ENCODE measurements at regions not wholly inside any gene's neighbourhood (a gene's known extent, or its start where the extent isn't known, plus 50 kb on each side); places are given as distances from the start of the nearest gene placed in this dataset.

DNA sequence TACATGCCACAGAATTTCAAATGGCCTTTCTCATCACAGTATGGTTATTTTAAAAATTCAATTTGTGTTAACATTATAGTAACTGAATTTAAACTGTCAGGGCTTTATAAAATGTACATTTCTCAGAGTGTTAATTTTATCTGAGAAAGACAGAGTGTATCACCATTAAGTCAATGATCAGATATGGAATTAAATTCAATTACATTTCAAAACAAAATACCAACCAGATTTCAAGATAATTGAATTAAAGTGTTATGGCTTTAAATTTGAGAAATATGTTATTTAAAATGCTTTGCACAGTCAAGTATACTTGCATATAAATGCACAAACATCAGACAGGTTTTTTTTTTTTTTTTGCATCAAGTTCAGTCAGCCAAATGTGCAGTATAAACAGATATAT is 1574.4 kb downstream of the BRINP3 start:
- in situ Hi-C loops (cut with MboI) = no loop called here
- H3K27me3 ChIP-seq (replicated peaks; ENCODE audit: insufficient read depth) = no peaks in the 10 kb centered on the region

DNA sequence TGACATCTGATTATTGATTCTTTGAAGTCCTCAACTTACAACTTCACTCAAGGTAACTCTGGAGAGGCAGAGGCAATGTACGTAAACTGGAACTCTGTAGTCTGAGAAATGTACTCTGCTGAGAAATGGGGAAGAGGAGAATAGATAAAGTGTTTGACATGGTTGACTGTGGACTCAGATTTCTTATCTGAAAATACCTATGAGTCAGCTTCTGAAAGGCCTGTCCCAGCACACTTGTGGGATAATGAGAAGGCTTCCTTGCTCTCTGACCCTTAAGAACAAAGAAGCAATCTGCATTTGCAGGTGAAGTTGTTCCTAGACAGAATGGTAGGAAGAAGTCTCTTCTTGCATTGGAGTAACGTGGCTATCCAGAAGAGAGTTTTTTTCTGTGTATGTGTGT is 1573.5 kb downstream of the BRINP3 start:
- Histone ChIP-seq H3K9ac (no peak overlapping the region), H3K4me1 (ENCODE audit: insufficient read depth) (no peaks in the 10 kb centered on the region), H3K36me3 (ENCODE audit: low read depth) (no peaks in the 10 kb centered on the region), H3K27ac (no peak overlapping the region), H3F3A (ENCODE audit: insufficient read depth) (no peaks in the 10 kb centered on the region), H3K27me3 (replicated peaks; ENCODE audit: insufficient read depth) (no peaks in the 10 kb centered on the region), H3K4me3 (no peak overlapping the region), H3K9me2 (ENCODE audit: insufficient read depth) (no peaks in the 10 kb centered on the region), H3K9me3 (ENCODE audit: low read depth) (no peaks in the 10 kb centered on the region), H3K79me2 (ENCODE audit: insufficient read depth) (no peaks in the 10 kb centered on the region), H3K4me2 (ENCODE audit: unreplicated experiment) (no peak overlapping the region), H2AFZ (no peak overlapping the region), H4K20me1 (ENCODE audit: insufficient read depth) (no peaks in the 10 kb centered on the region)
- 21 to 28% methylated on average over 2 of the region's 2 CpGs for WGBS, 2 experiments (ENCODE audit: low coverage in 1 of 2, low lambda C conversion rate in 2 of 2, missing lambda C conversion rate in 2 of 2)
- in situ Hi-C loops (cut with MboI) = no loop called here
- DNase-seq = no peak
- TF ChIP-seq EZH2 (IDR thresholded peaks at IDR 0.05; ENCODE audit: insufficient read depth, poor library complexity, severe bottlenecking) = no peak

More for the DNA sequence above, 1574.4 kb downstream of the BRINP3 start:
- no peak overlapping the region for H3K4me2 ChIP-seq (ENCODE audit: unreplicated experiment)
- no peaks in the 10 kb centered on the region for H3K79me2 ChIP-seq (ENCODE audit: insufficient read depth)
- no peaks in the 10 kb centered on the region for H3K36me3 ChIP-seq (ENCODE audit: low read depth)
- H3K4me3 ChIP-seq = no peak overlapping the region
- H2AFZ ChIP-seq = no peak overlapping the region
- DNase-seq = no peak
- no peaks in the 10 kb centered on the region for H3K9me3 ChIP-seq (ENCODE audit: low read depth)
- no peak overlapping the region for H3K27ac ChIP-seq
- no peak for TF ChIP-seq EZH2phosphoT487 (IDR thresholded peaks at IDR 0.05; ENCODE audit: insufficient read depth, low read depth)
- TF ChIP-seq EZH2 (IDR thresholded peaks at IDR 0.05; ENCODE audit: insufficient read depth, poor library complexity, severe bottlenecking) = no peak
- H4K20me1 ChIP-seq (ENCODE audit: insufficient read depth) = no peaks in the 10 kb centered on the region
- no peaks in the 10 kb centered on the region for H3K4me1 ChIP-seq (ENCODE audit: insufficient read depth)
- no peak overlapping the region for H3K9ac ChIP-seq
- H3F3A ChIP-seq (ENCODE audit: insufficient read depth) = no peaks in the 10 kb centered on the region
- H3K9me2 ChIP-seq (ENCODE audit: insufficient read depth) = no peaks in the 10 kb centered on the region

GRCh38 chr1:188906921-188907641 is 1570.6 kb downstream of the BRINP3 start:
- DNase-seq = no peak
- Histone ChIP-seq H3K79me2 (ENCODE audit: insufficient read depth) (no peaks in the 10 kb centered on the region), H3K9me2 (ENCODE audit: insufficient read depth) (no peaks in the 10 kb centered on the region), H3F3A (ENCODE audit: insufficient read depth) (no peaks in the 10 kb centered on the region), H3K9me3 (ENCODE audit: low read depth) (no peaks in the 10 kb centered on the region), H3K9ac (no peak overlapping the region), H3K36me3 (ENCODE audit: low read depth) (no peaks in the 10 kb centered on the region), H2AFZ (no peak overlapping the region), H3K4me2 (ENCODE audit: unreplicated experiment) (no peak overlapping the region), H3K4me1 (ENCODE audit: insufficient read depth) (no peaks in the 10 kb centered on the region), H4K20me1 (ENCODE audit: insufficient read depth) (no peaks in the 10 kb centered on the region), H3K27ac (no peak overlapping the region), H3K27me3 (replicated peaks; ENCODE audit: insufficient read depth) (no peaks in the 10 kb centered on the region), H3K4me3 (no peak overlapping the region)
- TF ChIP-seq EZH2 (IDR thresholded peaks at IDR 0.05; ENCODE audit: insufficient read depth, poor library complexity, severe bottlenecking) (no peak), EZH2phosphoT487 (IDR thresholded peaks at IDR 0.05; ENCODE audit: insufficient read depth, low read depth) (no peak)
- 16 to 19% methylated on average over 10 of the region's 10 CpGs for WGBS, 2 experiments (ENCODE audit: low coverage in 1 of 2, low lambda C conversion rate in 2 of 2, missing lambda C conversion rate in 2 of 2)
- in situ Hi-C loops (cut with MboI) = no loop called here

DNA sequence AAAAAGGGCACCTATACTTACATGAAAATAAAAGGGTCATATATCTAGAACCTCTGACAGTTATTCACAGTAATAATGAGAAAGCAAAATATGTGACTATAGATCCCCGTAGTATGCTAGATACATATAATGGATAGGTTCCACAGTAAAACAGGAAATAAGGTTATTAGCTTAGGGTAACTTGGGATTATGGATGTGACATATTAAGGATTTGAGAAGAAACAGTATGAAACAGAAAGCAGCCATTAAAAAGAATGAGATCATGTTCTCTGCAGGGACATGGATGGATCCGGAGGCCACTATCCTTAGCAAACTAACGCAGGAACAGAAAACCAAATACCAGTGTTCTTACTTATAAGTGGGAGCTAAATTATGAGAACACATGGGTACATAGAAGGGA is 1547.3 kb downstream of the BRINP3 start:
- H3K9ac ChIP-seq = no peak overlapping the region
- no peaks in the 10 kb centered on the region for H3F3A ChIP-seq (ENCODE audit: insufficient read depth)
- H2AFZ ChIP-seq = no peak overlapping the region
- H3K27me3 ChIP-seq (replicated peaks; ENCODE audit: insufficient read depth) = no peaks in the 10 kb centered on the region
- no peaks in the 10 kb centered on the region for H3K9me3 ChIP-seq (ENCODE audit: low read depth)
- H3K36me3 ChIP-seq (ENCODE audit: low read depth) = no peaks in the 10 kb centered on the region
- TF ChIP-seq EZH2 (IDR thresholded peaks at IDR 0.05; ENCODE audit: insufficient read depth, poor library complexity, severe bottlenecking) = no peak
- no peak for TF ChIP-seq EZH2phosphoT487 (IDR thresholded peaks at IDR 0.05; ENCODE audit: insufficient read depth, low read depth)
- no peak overlapping the region for H3K4me3 ChIP-seq
- 10 to 11% methylated on average over 3 of the region's 3 CpGs for WGBS, 2 experiments (ENCODE audit: low coverage in 1 of 2, low lambda C conversion rate in 2 of 2, missing lambda C conversion rate in 2 of 2)
- in situ Hi-C loops (cut with MboI) = no loop called here
- no peak for DNase-seq
- H4K20me1 ChIP-seq (ENCODE audit: insufficient read depth) = no peaks in the 10 kb centered on the region
- H3K79me2 ChIP-seq (ENCODE audit: insufficient read depth) = no peaks in the 10 kb centered on the region
- no peak overlapping the region for H3K4me2 ChIP-seq (ENCODE audit: unreplicated experiment)
- H3K27ac ChIP-seq = no peak overlapping the region
- H3K9me2 ChIP-seq (ENCODE audit: insufficient read depth) = no peaks in the 10 kb centered on the region
- H3K4me1 ChIP-seq (ENCODE audit: insufficient read depth) = no peaks in the 10 kb centered on the region

DNA sequence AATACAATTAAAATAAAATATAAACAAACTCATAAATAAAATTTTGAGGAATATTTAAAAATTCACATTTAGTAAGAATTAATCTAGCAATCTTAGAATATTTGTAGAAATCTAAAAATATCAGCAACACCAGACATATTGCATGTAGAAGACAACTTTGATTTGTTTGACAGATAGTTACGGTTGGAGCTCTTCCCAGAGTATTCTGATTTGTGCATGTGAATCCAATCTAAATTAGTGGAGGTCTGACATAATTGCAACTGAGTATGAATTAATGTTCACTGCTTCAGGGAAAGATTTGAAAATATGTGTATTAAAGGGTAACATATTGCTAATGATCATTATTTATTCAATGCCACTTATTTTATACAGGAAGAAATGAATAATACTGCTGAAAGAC is 1546.2 kb downstream of the BRINP3 start:
- Histone ChIP-seq H3K9ac (no peak overlapping the region), H3K9me2 (ENCODE audit: insufficient read depth) (no peaks in the 10 kb centered on the region), H3K36me3 (ENCODE audit: low read depth) (no peaks in the 10 kb centered on the region), H3F3A (ENCODE audit: insufficient read depth) (no peaks in the 10 kb centered on the region), H4K20me1 (ENCODE audit: insufficient read depth) (no peaks in the 10 kb centered on the region), H3K79me2 (ENCODE audit: insufficient read depth) (no peaks in the 10 kb centered on the region), H3K27me3 (replicated peaks; ENCODE audit: insufficient read depth) (no peaks in the 10 kb centered on the region), H3K4me2 (ENCODE audit: unreplicated experiment) (no peak overlapping the region), H3K9me3 (ENCODE audit: low read depth) (no peaks in the 10 kb centered on the region), H3K4me1 (ENCODE audit: insufficient read depth) (no peaks in the 10 kb centered on the region), H3K4me3 (no peak overlapping the region), H3K27ac (no peak overlapping the region), H2AFZ (no peak overlapping the region)
- 20 to 22% methylated on average over 1 of the region's 1 CpG for WGBS, 2 experiments (ENCODE audit: low coverage in 1 of 2, low lambda C conversion rate in 2 of 2, missing lambda C conversion rate in 2 of 2)
- in situ Hi-C loops (cut with MboI) = no loop called here
- no peak for DNase-seq
- TF ChIP-seq EZH2 (IDR thresholded peaks at IDR 0.05; ENCODE audit: insufficient read depth, poor library complexity, severe bottlenecking) (no peak), EZH2phosphoT487 (IDR thresholded peaks at IDR 0.05; ENCODE audit: insufficient read depth, low read depth) (no peak)
